Liver (tissue), 8 donors: ENCODE measurements at regions not wholly inside any gene's neighbourhood (a gene's known extent, or its start where the extent isn't known, plus 50 kb on each side); places are given as distances from the start of the nearest gene placed in this dataset.

Source experiments
- DNase-seq: peaks from one replicate; pipeline ENCODE4 v3.0.0-alpha.2; 2017; ENCODE audit warnings: low spot score
- H3K27ac ChIP-seq, 2 donors: one replicate each; pipeline ENCODE4 v1.7.0; 2013; ENCODE audit warnings: inconsistent platforms in 2 of 2, low read length in 2 of 2, control low read depth in 1 of 2, low read depth in 1 of 2, mild to moderate bottlenecking in 1 of 2
- H3K27me3 ChIP-seq, 4 donors: one replicate each; pipeline versions ENCODE4 v1.6.1 to v1.7.0; 2013; ENCODE audit warnings: low read length in 3 of 4, inconsistent platforms in 1 of 4, mild to moderate bottlenecking in 1 of 4, moderate library complexity in 1 of 4; ENCODE audit not compliant: control insufficient read depth in 4 of 4, insufficient read depth in 4 of 4
- H3K36me3 ChIP-seq, 4 donors: one replicate each; pipeline versions ENCODE4 v1.6.1 to v1.7.0; 2013; ENCODE audit warnings: low read length in 3 of 4, mild to moderate bottlenecking in 3 of 4, low read depth in 1 of 4, moderate library complexity in 1 of 4; ENCODE audit not compliant: control insufficient read depth in 4 of 4, insufficient read depth in 3 of 4
- H3K4me1 ChIP-seq, 4 donors: one replicate each; pipeline versions ENCODE4 v1.6.1 to v1.7.0; 2013; ENCODE audit warnings: low read length in 3 of 4, mild to moderate bottlenecking in 3 of 4, moderate library complexity in 1 of 4; ENCODE audit not compliant: control insufficient read depth in 4 of 4, insufficient read depth in 4 of 4
- H3K4me3 ChIP-seq, 3 donors: one replicate each; pipeline versions ENCODE4 v1.6.1 to v1.7.0; 2013; ENCODE audit warnings: low read length in 3 of 3, control low read depth in 1 of 3, low read depth in 1 of 3, mild to moderate bottlenecking in 1 of 3
- H3K9ac ChIP-seq, 2 donors: one replicate each; pipeline ENCODE4 v1.7.0; 2013; ENCODE audit warnings: low read length in 2 of 2, mild to moderate bottlenecking in 2 of 2, moderate library complexity in 2 of 2, control low read depth in 1 of 2, low read depth in 1 of 2
- H3K9me3 ChIP-seq, 4 donors: one replicate each; pipeline versions ENCODE4 v1.6.1 to v1.7.0; 2013; ENCODE audit warnings: low read length in 3 of 4; ENCODE audit not compliant: control insufficient read depth in 4 of 4
- CTCF ChIP-seq: fragments of 150-350 bp; IDR thresholded peaks from 2 replicates; pipeline ENCODE4 v1.5.1; 2017; ENCODE audit warnings: improper control_type of control experiment, low read depth, low read length; ENCODE audit not compliant: missing input control
- EGR1 ChIP-seq, 2 donors: IDR thresholded peaks; 2 replicates each; pipeline ENCODE4 v1.6.1; 2016 to 2018; ENCODE audit warnings: antibody characterized with exemption in 2 of 2, low read depth in 2 of 2
- FOXA1 ChIP-seq: IDR thresholded peaks from 2 replicates; pipeline ENCODE4 v1.6.1; 2016; ENCODE audit warnings: antibody characterized with exemption
- FOXA2 ChIP-seq: IDR thresholded peaks from 2 replicates; pipeline ENCODE4 v1.6.1; 2016; ENCODE audit warnings: antibody characterized with exemption
- GABPA ChIP-seq, 2 donors: IDR thresholded peaks in 1 of 2; conservative IDR thresholded peaks in 1 of 2; 2 replicates each; pipeline ENCODE4 v1.6.1; 2016; ENCODE audit warnings: antibody characterized with exemption in 2 of 2, mild to moderate bottlenecking in 1 of 2, moderate library complexity in 1 of 2
- HNF4A ChIP-seq, 2 donors: conservative IDR thresholded peaks; 2 replicates each; pipeline ENCODE4 v1.6.1; 2016; ENCODE audit warnings: antibody characterized with exemption in 2 of 2, mild to moderate bottlenecking in 2 of 2
- HNF4G ChIP-seq: IDR thresholded peaks from 2 replicates; pipeline ENCODE4 v1.6.1; 2016; ENCODE audit warnings: antibody characterized with exemption
- JUND ChIP-seq, 2 donors: IDR thresholded peaks; 2 replicates each; pipeline ENCODE4 v1.6.1; 2016; ENCODE audit warnings: antibody characterized with exemption in 2 of 2
- MAX ChIP-seq: IDR thresholded peaks from 2 replicates; pipeline ENCODE4 v1.6.1; 2016; ENCODE audit warnings: antibody characterized with exemption
- NR2F2 ChIP-seq: IDR thresholded peaks from 2 replicates; pipeline ENCODE4 v1.6.1; 2016; ENCODE audit warnings: antibody characterized with exemption
- RAD21 ChIP-seq, 2 donors: IDR thresholded peaks; 2 replicates each; pipeline ENCODE4 v1.6.1; 2016; ENCODE audit warnings: antibody characterized with exemption in 2 of 2, mild to moderate bottlenecking in 2 of 2
- RXRA ChIP-seq, 2 donors: IDR thresholded peaks; 2 replicates each; pipeline ENCODE4 v1.6.1; 2017 to 2018; ENCODE audit warnings: antibody characterized with exemption in 2 of 2, mild to moderate bottlenecking in 1 of 2
- SP1 ChIP-seq: IDR thresholded peaks from 2 replicates; pipeline ENCODE4 v1.6.1; 2018; ENCODE audit warnings: antibody characterized with exemption, mild to moderate bottlenecking
- TAF1 ChIP-seq: conservative IDR thresholded peaks from 2 replicates; pipeline ENCODE4 v1.6.1; 2016; ENCODE audit warnings: antibody characterized with exemption, mild to moderate bottlenecking
- YY1 ChIP-seq: IDR thresholded peaks from 2 replicates; pipeline ENCODE4 v1.6.1; 2016; ENCODE audit warnings: antibody characterized with exemption, mild to moderate bottlenecking
- ZBTB33 ChIP-seq: IDR thresholded peaks from 2 replicates; pipeline ENCODE4 v1.6.1; 2016; ENCODE audit warnings: antibody characterized with exemption
- WGBS: extraction: QIAGEN DNeasy Blood & Tissue Kit; methylation state at CpG from one replicate; pipeline ENCODE4 v1.1.7; 2013; 5-methylcytosine and 5-hydroxymethylcytosine counted together
- TF ChIP-seq, protein P1 (sequence below): IDR thresholded peaks from 2 replicates; pipeline ENCODE4 v1.6.1; 2016; ENCODE audit warnings: antibody characterized with exemption, mild to moderate bottlenecking
- TF ChIP-seq, protein P2 (sequence below): IDR thresholded peaks from 2 replicates; pipeline ENCODE4 v1.6.1; 2016; ENCODE audit warnings: antibody characterized with exemption
- donor health status: healthy.
- donor health status: healthy.
- donor health status: healthy.
- donor health status: healthy.
- donor health status: healthy.

DNA sequence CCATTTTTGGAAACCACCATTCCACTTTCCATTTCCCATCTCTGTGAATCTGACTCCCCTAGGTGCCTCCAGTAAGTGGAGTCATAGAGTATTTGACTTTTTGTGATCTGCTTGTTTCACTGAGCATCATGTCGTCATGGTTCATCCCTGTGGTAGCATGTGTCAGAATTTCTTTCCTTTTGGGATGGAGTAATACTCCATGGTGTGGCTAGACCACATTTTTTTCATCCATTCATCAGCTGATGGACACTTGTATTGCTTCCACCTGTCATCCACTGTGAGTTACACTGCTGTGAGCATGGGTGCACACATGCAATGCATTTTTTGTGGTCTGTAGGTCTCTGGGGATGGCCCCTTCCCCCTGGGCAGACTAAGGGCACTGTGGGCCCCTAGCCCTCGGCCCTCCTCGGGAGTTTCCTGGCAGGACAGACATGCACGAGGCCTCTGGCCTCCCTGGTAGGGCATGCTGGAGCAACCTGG, 115.9 kb downstream of the GADD45G start:
- H3K36me3 ChIP-seq, result no peaks in the 10 kb centered on the region
- H3K27ac ChIP-seq, result no peak overlapping the region
- H3K9ac ChIP-seq, result no peak overlapping the region
- no peak overlapping the region for H3K4me3 ChIP-seq
- H3K4me1 ChIP-seq, result peaks cover 0 to 10% (median 5%) of the 10 kb centered on the region in 4 donors
- no peak for TF ChIP-seq RXRA (IDR thresholded peaks at IDR 0.05)
- TF ChIP-seq NR2F2, result no peak
- TF ChIP-seq, protein P1, sequence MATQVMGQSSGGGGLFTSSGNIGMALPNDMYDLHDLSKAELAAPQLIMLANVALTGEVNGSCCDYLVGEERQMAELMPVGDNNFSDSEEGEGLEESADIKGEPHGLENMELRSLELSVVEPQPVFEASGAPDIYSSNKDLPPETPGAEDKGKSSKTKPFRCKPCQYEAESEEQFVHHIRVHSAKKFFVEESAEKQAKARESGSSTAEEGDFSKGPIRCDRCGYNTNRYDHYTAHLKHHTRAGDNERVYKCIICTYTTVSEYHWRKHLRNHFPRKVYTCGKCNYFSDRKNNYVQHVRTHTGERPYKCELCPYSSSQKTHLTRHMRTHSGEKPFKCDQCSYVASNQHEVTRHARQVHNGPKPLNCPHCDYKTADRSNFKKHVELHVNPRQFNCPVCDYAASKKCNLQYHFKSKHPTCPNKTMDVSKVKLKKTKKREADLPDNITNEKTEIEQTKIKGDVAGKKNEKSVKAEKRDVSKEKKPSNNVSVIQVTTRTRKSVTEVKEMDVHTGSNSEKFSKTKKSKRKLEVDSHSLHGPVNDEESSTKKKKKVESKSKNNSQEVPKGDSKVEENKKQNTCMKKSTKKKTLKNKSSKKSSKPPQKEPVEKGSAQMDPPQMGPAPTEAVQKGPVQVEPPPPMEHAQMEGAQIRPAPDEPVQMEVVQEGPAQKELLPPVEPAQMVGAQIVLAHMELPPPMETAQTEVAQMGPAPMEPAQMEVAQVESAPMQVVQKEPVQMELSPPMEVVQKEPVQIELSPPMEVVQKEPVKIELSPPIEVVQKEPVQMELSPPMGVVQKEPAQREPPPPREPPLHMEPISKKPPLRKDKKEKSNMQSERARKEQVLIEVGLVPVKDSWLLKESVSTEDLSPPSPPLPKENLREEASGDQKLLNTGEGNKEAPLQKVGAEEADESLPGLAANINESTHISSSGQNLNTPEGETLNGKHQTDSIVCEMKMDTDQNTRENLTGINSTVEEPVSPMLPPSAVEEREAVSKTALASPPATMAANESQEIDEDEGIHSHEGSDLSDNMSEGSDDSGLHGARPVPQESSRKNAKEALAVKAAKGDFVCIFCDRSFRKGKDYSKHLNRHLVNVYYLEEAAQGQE, result no peak
- TF ChIP-seq CTCF, result no peak
- TF ChIP-seq, protein P2, sequence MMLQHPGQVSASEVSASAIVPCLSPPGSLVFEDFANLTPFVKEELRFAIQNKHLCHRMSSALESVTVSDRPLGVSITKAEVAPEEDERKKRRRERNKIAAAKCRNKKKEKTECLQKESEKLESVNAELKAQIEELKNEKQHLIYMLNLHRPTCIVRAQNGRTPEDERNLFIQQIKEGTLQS, result no peak
- no peak for TF ChIP-seq YY1
- no peak for TF ChIP-seq MAX
- no peak for TF ChIP-seq TAF1
- TF ChIP-seq RAD21 (IDR thresholded peaks at IDR 0.05), result no peak
- TF ChIP-seq GABPA (IDR thresholded peaks at IDR 0.05 in 1 of 2, conservative IDR thresholded peaks at IDR 0.05 in 1 of 2), result no peak
- no peak for TF ChIP-seq JUND (IDR thresholded peaks at IDR 0.05)
- TF ChIP-seq FOXA1, result no peak
- TF ChIP-seq FOXA2, result no peak
- TF ChIP-seq HNF4A (conservative IDR thresholded peaks at IDR 0.05), result no peak
- no peak for TF ChIP-seq HNF4G
- no peak for TF ChIP-seq ZBTB33
- TF ChIP-seq SP1, result no peak
- TF ChIP-seq EGR1 (IDR thresholded peaks at IDR 0.05; ENCODE audit: low read depth in 2 of 2), result no peak
- WGBS, result 81% methylated on average over 4 of the region's 4 CpGs
- no peaks in the 10 kb centered on the region for H3K27me3 ChIP-seq
- no peak for DNase-seq
- peaks cover 0 to 3% (median 0%) of the 10 kb centered on the region in 4 donors for H3K9me3 ChIP-seq
